HEK293T (cell line): ENCODE measurements at regions not wholly inside any gene's neighbourhood (a gene's known extent, or its start where the extent isn't known, plus 50 kb on each side); places are given as distances from the start of the nearest gene placed in this dataset.
A peak's percentile ranks its signal among the peaks of the same experiment; 100 is the strongest.

Experiments used
- CTCF ChIA-PET: fragments of 350-600 bp; formaldehyde crosslinking; extraction: SDS; loops from one replicate; lab custom pipeline; 2021; ENCODE audit warnings: antibody characterized with exemption, inconsistent platforms; lab: Yijun Ruan, JAX
- POLR2A ChIA-PET: fragments of 350-600 bp; formaldehyde crosslinking; extraction: SDS; loops from one replicate; lab custom pipeline; 2020; ENCODE audit warnings: antibody characterized with exemption, inconsistent platforms; lab: Yijun Ruan, JAX
- DNase-seq: peaks from one replicate; pipeline ENCODE4 v3.0.0; 2012; ENCODE audit warnings: mixed read lengths; ENCODE audit errors: extremely low spot score
- ARNT ChIP-seq: fragments of 450-650 bp; IDR thresholded peaks from 2 replicates; pipeline ENCODE4 v1.6.1; 2017; ENCODE audit warnings: mild to moderate bottlenecking
- BHLHE40 ChIP-seq: fragments of 450-650 bp; IDR thresholded peaks from 2 replicates; pipeline ENCODE4 v1.6.1; 2016; ENCODE audit warnings: mild to moderate bottlenecking, moderate library complexity, borderline replicate concordance
- CTBP1 ChIP-seq: fragments of 450-650 bp; IDR thresholded peaks from 2 replicates; pipeline ENCODE4 v1.6.1; 2016; ENCODE audit warnings: borderline replicate concordance
- ELF4 ChIP-seq: fragments of 450-650 bp; IDR thresholded peaks from 2 replicates; pipeline ENCODE4 v1.6.1; 2017; ENCODE audit warnings: antibody characterized with exemption
- FOXA1 ChIP-seq: fragments of 450-650 bp; IDR thresholded peaks from 2 replicates; pipeline ENCODE4 v1.6.1; 2016; ENCODE audit warnings: mild to moderate bottlenecking
- FOXK2 ChIP-seq: fragments of 450-650 bp; IDR thresholded peaks from 2 replicates; pipeline ENCODE4 v1.6.1; 2016; ENCODE audit warnings: mild to moderate bottlenecking
- FOXM1 ChIP-seq: fragments of 450-650 bp; IDR thresholded peaks from 2 replicates; pipeline ENCODE4 v1.6.1; 2017; ENCODE audit warnings: mild to moderate bottlenecking, borderline replicate concordance
- HDGF ChIP-seq: fragments of 450-650 bp; IDR thresholded peaks from 2 replicates; pipeline ENCODE4 v1.6.1; 2017; ENCODE audit warnings: antibody characterized with exemption, borderline replicate concordance
- L3MBTL2 ChIP-seq: fragments of 450-650 bp; conservative IDR thresholded peaks from 2 replicates; pipeline ENCODE4 v1.6.1; 2016; ENCODE audit warnings: mild to moderate bottlenecking
- LEF1 ChIP-seq: fragments of 450-650 bp; IDR thresholded peaks from 2 replicates; pipeline ENCODE4 v1.6.1; 2017; ENCODE audit warnings: mild to moderate bottlenecking, borderline replicate concordance
- NFRKB ChIP-seq: fragments of 450-650 bp; IDR thresholded peaks from 2 replicates; pipeline ENCODE4 v1.6.1; 2016; ENCODE audit warnings: mild to moderate bottlenecking, moderate library complexity
- SP1 ChIP-seq: fragments of 450-650 bp; IDR thresholded peaks from 2 replicates; pipeline ENCODE4 v1.6.1; 2017
- SUZ12 ChIP-seq: fragments of 450-650 bp; IDR thresholded peaks from 2 replicates; pipeline ENCODE4 v1.6.1; 2016; ENCODE audit warnings: mild to moderate bottlenecking
- TARDBP ChIP-seq: fragments of 450-650 bp; IDR thresholded peaks from 2 replicates; pipeline ENCODE4 v1.6.1; 2016
- ZNF384 ChIP-seq: fragments of 450-650 bp; IDR thresholded peaks from 2 replicates; pipeline ENCODE4 v1.6.1; 2016
- TF ChIP-seq, protein P1 (sequence below): fragments of 450-650 bp; IDR thresholded peaks from 2 replicates; pipeline ENCODE4 v1.6.1; 2016

GRCh38 chr13:26498656-26499601 is 58.6 kb upstream of the WASF3 start:
- POLR2A ChIA-PET = interaction anchor here (0.7 kb wide), 1 partner anchor 1006 kb away, joined by 3 read pairs; no protein-coding TSS in a partner anchor
- CTCF ChIA-PET = interaction anchor here (1.1 kb wide), 1 partner anchor 200 kb away, joined by 4 read pairs; no protein-coding TSS in a partner anchor
- TF ChIP-seq SUZ12 (no peak), ZNF384 (no peak), FOXA1 (no peak), BHLHE40 (no peak), TARDBP (no peak), SP1 (no peak), ARNT (no peak), HDGF (no peak), LEF1 (no peak), FOXM1 (no peak), ELF4 (no peak), CTBP1 (no peak), FOXK2 (no peak)
- TF ChIP-seq, protein P1, sequence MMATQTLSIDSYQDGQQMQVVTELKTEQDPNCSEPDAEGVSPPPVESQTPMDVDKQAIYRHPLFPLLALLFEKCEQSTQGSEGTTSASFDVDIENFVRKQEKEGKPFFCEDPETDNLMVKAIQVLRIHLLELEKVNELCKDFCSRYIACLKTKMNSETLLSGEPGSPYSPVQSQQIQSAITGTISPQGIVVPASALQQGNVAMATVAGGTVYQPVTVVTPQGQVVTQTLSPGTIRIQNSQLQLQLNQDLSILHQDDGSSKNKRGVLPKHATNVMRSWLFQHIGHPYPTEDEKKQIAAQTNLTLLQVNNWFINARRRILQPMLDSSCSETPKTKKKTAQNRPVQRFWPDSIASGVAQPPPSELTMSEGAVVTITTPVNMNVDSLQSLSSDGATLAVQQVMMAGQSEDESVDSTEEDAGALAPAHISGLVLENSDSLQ = no peak
- DNase-seq = no peak

- DNase-seq = no peak
- TF ChIP-seq FOXK2 (no peak), FOXA1 (no peak), FOXM1 (no peak), SUZ12 (no peak), BHLHE40 (no peak), CTBP1 (no peak), LEF1 (no peak), ARNT (no peak), TARDBP (no peak), L3MBTL2 (no peak)
- POLR2A ChIA-PET = no interaction called here
- CTCF ChIA-PET = interaction anchor here (1.0 to 1.2 kb wide), 2 partner anchors 198 to 316 kb away, joined by 3 to 4 read pairs; no protein-coding TSS in a partner anchor
Measured at GRCh38 chr13:26500618-26501320, 56.7 kb upstream of the WASF3 start.

GRCh38 chr13:26501641-26502040 is 55.8 kb upstream of the WASF3 start:
- POLR2A ChIA-PET = no interaction called here
- CTCF ChIA-PET = interaction anchor here (1.0 to 1.2 kb wide), 2 partner anchors 197 to 317 kb away, joined by 3 to 4 read pairs; no protein-coding TSS in a partner anchor
- no peak for TF ChIP-seq FOXM1
- TF ChIP-seq SUZ12 = no peak
- TF ChIP-seq L3MBTL2 = no peak
- no peak for TF ChIP-seq ZNF384
- TF ChIP-seq SP1 = no peak
- TF ChIP-seq BHLHE40 = no peak
- TF ChIP-seq ARNT = no peak
- no peak for TF ChIP-seq CTBP1
- no peak for TF ChIP-seq FOXA1
- no peak for DNase-seq

GRCh38 chr13:26502826-26503225 is 54.7 kb upstream of the WASF3 start:
- ChIA-PET CTCF (interaction anchor here (0.6 kb wide), 1 partner anchor 197 kb away, joined by 3 read pairs; no protein-coding TSS in a partner anchor), POLR2A (no interaction called here)
- TF ChIP-seq, protein P1 = no peak
- TF ChIP-seq ZNF384 = no peak
- TF ChIP-seq ARNT = no peak
- TF ChIP-seq LEF1 = no peak
- no peak for TF ChIP-seq FOXK2
- TF ChIP-seq ELF4 = no peak
- no peak for TF ChIP-seq FOXM1
- TF ChIP-seq TARDBP = no peak
- TF ChIP-seq L3MBTL2 = no peak
- TF ChIP-seq HDGF = no peak
- TF ChIP-seq SUZ12 = no peak
- no peak for TF ChIP-seq CTBP1
- no peak for TF ChIP-seq FOXA1
- TF ChIP-seq SP1 = no peak
- no peak for TF ChIP-seq NFRKB
- no peak for TF ChIP-seq BHLHE40
- peak; percentile 42 for DNase-seq

- DNase-seq = no peak
- POLR2A ChIA-PET = no interaction called here
Measured at GRCh38 chr13:26503826-26504594, 53.5 kb upstream of the WASF3 start.

More at GRCh38 chr13:26503826-26504594, 53.5 kb upstream of the WASF3 start:
- TF ChIP-seq ARNT (no peak), HDGF (no peak), BHLHE40 (no peak), TARDBP (no peak), FOXK2 (no peak), LEF1 (no peak), L3MBTL2 (no peak), SP1 (no peak), FOXA1 (no peak), NFRKB (no peak), SUZ12 (no peak), FOXM1 (no peak)
- TF ChIP-seq, protein P1 = no peak
- CTCF ChIA-PET = no interaction called here
